Peyer's patch (tissue), 4 donors: ENCODE measurements at regions not wholly inside any gene's neighbourhood (a gene's known extent, or its start where the extent isn't known, plus 50 kb on each side); places are given as distances from the start of the nearest gene placed in this dataset.

Source experiments
- DNase-seq, 3 donors: peaks; one replicate each; pipeline ENCODE4 v3.0.0-alpha.2; 2017 to 2019
- H3K27ac ChIP-seq, 4 donors: fragments of 200-600 bp; sonication (generic); one replicate each; pipeline ENCODE4 v1.5.1; 2016 to 2019
- H3K27me3 ChIP-seq, 2 donors: fragments of 200-600 bp; sonication (generic); one replicate each; pipeline ENCODE4 v1.5.1; 2019
- H3K36me3 ChIP-seq, 3 donors: fragments of 200-600 bp; sonication (generic); one replicate each; pipeline ENCODE4 v1.5.1; 2016 to 2019
- H3K4me1 ChIP-seq, 4 donors: fragments of 200-600 bp; sonication (generic); one replicate each; pipeline ENCODE4 v1.5.1; 2016 to 2019
- H3K4me3 ChIP-seq, 4 donors: fragments of 200-600 bp; sonication (generic); 1 replicate in 3 of 4; 2 replicates in 1 of 4; pipeline ENCODE4 v1.5.1; 2016 to 2019; ENCODE audit warnings: mild to moderate bottlenecking in 1 of 4
- H3K9me3 ChIP-seq, 4 donors: fragments of 200-600 bp; sonication (generic); one replicate each; pipeline ENCODE4 v1.5.1; 2016 to 2019; ENCODE audit warnings: mild to moderate bottlenecking in 1 of 4
- CTCF ChIP-seq, 6 experiments: fragments of 450-650 bp in 4 of 6; fragments of 200-600 bp in 2 of 6; sonication (generic) in 1 of 6; IDR thresholded peaks; one replicate each; pipeline ENCODE4 v1.5.1; 2017 to 2019; ENCODE audit warnings: antibody characterized with exemption in 6 of 6, mild to moderate bottlenecking in 3 of 6, moderate library complexity in 1 of 6
- POLR2A ChIP-seq, 2 donors: fragments of 450-650 bp; IDR thresholded peaks; one replicate each; pipeline ENCODE4 v1.5.1; 2017; ENCODE audit warnings: antibody characterized with exemption in 2 of 2, mild to moderate bottlenecking in 2 of 2, moderate library complexity in 2 of 2

DNA sequence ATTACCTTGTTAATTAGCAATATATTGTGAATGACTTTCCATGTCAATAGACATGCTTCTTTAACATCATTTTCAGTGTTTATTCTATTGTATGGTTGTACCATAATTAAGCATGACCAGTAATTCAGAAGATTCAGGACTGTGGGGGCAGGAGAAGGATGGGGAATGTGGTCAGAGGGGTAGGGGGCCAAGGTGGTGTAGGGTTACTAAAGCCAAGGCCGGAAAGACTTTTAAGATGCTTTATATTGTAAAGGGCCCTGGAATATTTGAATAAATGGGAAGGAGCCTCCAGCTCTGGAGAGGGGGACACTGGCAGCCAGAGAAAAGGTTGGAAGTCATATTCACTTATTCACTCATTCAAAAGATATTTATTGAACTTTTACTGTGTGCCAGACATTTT, 115.7 kb downstream of the FGF18 start:
- no peaks in the 10 kb centered on the region for H3K36me3 ChIP-seq
- no peaks in the 10 kb centered on the region for H3K27me3 ChIP-seq
- no peaks in the 10 kb centered on the region for H3K4me1 ChIP-seq
- H3K4me3 ChIP-seq: no peak overlapping the region
- DNase-seq: no peak
- H3K9me3 ChIP-seq: no peaks in the 10 kb centered on the region
- no peak overlapping the region for H3K27ac ChIP-seq
- TF ChIP-seq POLR2A (IDR thresholded peaks at IDR 0.05): no peak
- TF ChIP-seq CTCF (IDR thresholded peaks at IDR 0.05): no peak

- H3K4me1 ChIP-seq: no peaks in the 10 kb centered on the region
- H3K27ac ChIP-seq: no peak overlapping the region
- H3K9me3 ChIP-seq: no peaks in the 10 kb centered on the region
- no peak overlapping the region for H3K4me3 ChIP-seq
- no peak for DNase-seq
- no peak for TF ChIP-seq POLR2A (IDR thresholded peaks at IDR 0.05)
- no peaks in the 10 kb centered on the region for H3K27me3 ChIP-seq
- H3K36me3 ChIP-seq: no peaks in the 10 kb centered on the region
Measured at GRCh38 chr5:171537070-171537849, 117.8 kb downstream of the FGF18 start.

DNA sequence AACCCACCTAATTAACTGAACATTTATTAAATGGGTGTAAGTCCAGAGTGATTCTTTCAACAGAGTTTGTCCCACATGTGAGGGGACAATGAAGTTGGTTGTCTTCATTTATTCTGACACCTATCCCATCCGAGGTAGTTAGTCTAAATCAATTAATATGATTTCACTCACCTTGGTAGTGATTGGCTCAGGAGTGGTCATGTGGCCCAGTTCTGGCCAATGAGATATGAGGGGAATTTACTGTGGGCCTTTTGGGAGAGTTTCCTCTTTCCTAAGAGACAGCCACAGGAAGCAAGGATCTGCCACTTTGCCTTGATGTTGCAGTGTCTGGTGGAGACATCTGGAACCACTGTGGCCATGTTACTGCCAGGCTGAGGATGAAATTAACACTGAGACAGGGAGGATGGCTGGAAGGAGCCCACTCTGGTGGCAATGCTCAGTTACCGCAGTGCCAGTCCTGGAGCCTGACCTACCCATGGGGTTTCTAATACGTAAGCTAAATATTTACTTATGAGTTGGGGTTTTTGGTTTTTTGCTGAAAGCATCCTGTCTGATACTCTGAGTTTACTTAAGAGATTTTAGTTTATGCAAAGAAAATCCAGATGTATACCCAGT, 118.6 kb downstream of the FGF18 start:
- no peak for DNase-seq
- Histone ChIP-seq H3K27ac (no peak overlapping the region), H3K4me3 (no peak overlapping the region), H3K36me3 (no peaks in the 10 kb centered on the region), H3K4me1 (no peaks in the 10 kb centered on the region), H3K9me3 (no peaks in the 10 kb centered on the region), H3K27me3 (no peaks in the 10 kb centered on the region)
- TF ChIP-seq CTCF (IDR thresholded peaks at IDR 0.05) (no peak), POLR2A (IDR thresholded peaks at IDR 0.05) (no peak)

GRCh38 chr5:171538681-171539080, 119.2 kb downstream of the FGF18 start:
- Histone ChIP-seq H3K27ac (no peak overlapping the region), H3K27me3 (no peaks in the 10 kb centered on the region), H3K4me1 (no peaks in the 10 kb centered on the region), H3K36me3 (no peaks in the 10 kb centered on the region), H3K9me3 (no peaks in the 10 kb centered on the region), H3K4me3 (no peak overlapping the region)
- TF ChIP-seq CTCF (IDR thresholded peaks at IDR 0.05) (no peak), POLR2A (IDR thresholded peaks at IDR 0.05) (no peak)
- no peak for DNase-seq

DNA sequence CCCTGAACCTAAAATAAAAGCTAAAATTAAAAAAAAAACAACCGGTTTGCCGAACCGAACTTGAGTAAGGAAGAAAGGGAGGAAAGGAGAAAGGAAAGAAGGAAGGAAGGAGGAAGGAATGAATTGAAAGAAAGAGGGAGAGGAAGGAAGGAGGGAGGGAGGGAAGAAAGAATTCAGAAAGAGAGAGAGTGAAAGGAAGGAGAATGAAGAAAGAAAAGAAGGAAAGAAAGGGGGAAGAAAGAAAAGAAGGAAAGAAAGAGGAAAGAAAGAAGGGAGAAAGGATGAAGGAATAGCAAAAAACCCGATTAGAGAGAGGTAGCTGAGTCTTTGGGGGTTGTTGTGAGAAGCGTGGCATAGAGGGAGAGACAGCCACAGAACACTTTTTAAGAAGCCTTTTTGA, 121.4 kb downstream of the FGF18 start:
- no peak for TF ChIP-seq POLR2A (IDR thresholded peaks at IDR 0.05)
- TF ChIP-seq CTCF (IDR thresholded peaks at IDR 0.05): no peak
- no peaks in the 10 kb centered on the region for H3K4me1 ChIP-seq
- H3K9me3 ChIP-seq: no peaks in the 10 kb centered on the region
- no peaks in the 10 kb centered on the region for H3K27me3 ChIP-seq
- no peak for DNase-seq
- H3K4me3 ChIP-seq: no peak overlapping the region
- no peaks in the 10 kb centered on the region for H3K36me3 ChIP-seq
- H3K27ac ChIP-seq: no peak overlapping the region

GRCh38 chr5:171541341-171541776, 121.9 kb downstream of the FGF18 start:
- Histone ChIP-seq H3K36me3 (no peaks in the 10 kb centered on the region), H3K27ac (no peak overlapping the region), H3K4me3 (no peak overlapping the region), H3K4me1 (no peaks in the 10 kb centered on the region), H3K9me3 (no peaks in the 10 kb centered on the region), H3K27me3 (no peaks in the 10 kb centered on the region)
- TF ChIP-seq CTCF (IDR thresholded peaks at IDR 0.05) (no peak), POLR2A (IDR thresholded peaks at IDR 0.05) (no peak)
- DNase-seq: no peak
